GM18519 (cell line): ENCODE measurements at regions not wholly inside any gene's neighbourhood (a gene's known extent, or its start where the extent isn't known, plus 50 kb on each side); places are given as distances from the start of the nearest gene placed in this dataset.

Experiments
- ATAC-seq: cut with Tn5 transposase; IDR thresholded peaks from one replicate; pipeline ENCODE4 v1.9.1; 2021; ENCODE audit warnings: mild to moderate bottlenecking, moderate library complexity; ENCODE audit not compliant: unreplicated experiment, low FRiP score

DNA sequence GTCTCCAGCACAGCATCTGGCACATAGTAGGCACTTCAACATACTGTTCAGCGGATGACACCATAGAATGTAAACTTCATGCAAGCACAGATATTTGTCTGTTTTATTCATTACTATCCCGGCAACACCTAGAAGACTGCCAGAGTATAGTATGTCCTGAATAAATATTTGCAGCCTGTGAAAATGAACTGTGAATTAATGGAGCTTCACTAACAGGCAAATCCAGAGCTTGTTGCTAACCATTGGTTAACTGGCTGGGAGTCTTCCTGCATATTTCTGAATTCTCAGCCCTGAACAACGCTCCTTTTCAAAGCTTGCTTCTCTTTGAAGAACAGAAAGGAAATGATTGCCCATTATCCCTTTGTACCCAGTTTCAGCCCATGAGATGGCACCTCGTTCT, 243.3 kb upstream of the CRY1 start:
- no peak for ATAC-seq

GRCh38 chr12:107337346-107338095, 244.2 kb upstream of the CRY1 start:
- no peak for ATAC-seq

DNA sequence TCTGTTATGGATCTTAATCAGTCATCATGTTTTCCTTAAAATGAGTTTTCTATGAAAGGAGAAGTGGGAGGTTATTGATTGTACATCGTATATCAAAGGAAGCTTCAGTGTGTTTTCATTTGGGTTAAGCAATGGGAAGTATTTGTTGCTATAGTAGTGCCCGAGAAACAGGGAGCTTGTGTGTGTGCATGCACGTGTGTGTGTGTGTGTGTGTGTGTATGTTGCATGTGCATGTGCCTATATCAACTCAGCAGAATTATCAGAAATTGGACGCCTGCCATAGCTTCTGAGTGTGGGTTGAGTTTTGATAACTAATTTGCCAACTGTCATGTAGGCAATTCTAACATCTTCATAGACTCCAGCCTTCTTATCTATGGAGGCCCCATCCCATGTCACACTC, 246.1 kb upstream of the CRY1 start:
- ATAC-seq = no peak

- no peak for ATAC-seq
Observed at GRCh38 chr12:107339932-107340331, 246.6 kb upstream of the CRY1 start.

DNA sequence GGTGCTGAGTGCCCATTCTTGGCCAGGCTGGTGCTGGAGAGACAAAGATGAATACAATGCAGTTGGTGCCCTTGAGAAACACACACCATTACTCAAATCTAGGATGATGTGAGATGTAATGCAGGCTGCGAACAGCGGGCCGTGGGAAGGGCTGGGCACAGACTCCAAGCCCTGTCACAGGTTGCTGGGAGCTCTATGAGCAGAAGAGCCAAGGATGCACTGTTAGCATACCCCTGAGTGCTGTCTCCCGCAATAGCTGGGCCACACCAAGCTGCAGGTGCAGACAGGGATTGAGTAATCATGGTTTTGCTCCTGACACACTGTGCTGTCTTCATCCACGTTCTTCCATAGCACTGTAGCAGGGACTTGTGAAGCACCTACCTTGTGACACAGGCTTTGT, 247.5 kb upstream of the CRY1 start:
- no peak for ATAC-seq

- ATAC-seq = no peak
Observed at GRCh38 chr12:107344035-107344808, 250.9 kb upstream of the CRY1 start.

GRCh38 chr12:107347261-107347660, 253.9 kb upstream of the CRY1 start:
- ATAC-seq = no peak

DNA sequence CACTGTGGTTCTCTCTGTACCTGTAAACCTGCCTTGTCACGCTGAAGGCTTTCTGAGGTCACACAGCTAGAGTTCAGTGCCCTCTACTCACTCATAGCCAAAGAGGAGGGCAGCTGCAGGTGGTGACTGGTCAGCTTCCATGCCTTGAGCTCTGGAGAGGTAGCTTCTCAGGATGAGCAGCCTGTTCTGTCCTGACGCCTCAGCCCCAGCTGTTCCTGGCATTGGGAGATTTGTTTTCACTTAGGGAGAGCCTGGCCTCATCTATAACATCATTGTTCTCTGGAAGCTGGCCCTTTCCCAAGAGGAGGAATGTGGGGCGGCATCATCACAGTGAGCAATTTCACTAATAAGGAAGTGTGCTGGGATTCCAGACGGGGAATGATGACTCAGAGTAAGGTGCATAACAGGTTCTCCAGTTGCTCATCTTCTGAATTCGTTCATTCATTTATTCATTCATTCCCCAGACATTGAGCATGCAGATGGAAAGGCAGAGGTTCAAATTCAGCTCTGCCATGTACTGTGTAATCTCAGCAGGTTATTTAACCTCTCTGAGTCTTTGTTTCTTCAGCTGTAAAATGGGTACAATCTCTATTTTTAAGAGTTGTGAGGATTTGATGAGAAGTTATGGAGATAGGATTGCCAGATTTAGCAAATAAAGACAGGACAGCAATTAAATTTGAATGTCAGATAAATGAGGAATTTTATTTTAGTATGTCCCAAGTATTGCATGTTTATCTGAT, 255.8 kb upstream of the CRY1 start:
- no peak for ATAC-seq

DNA sequence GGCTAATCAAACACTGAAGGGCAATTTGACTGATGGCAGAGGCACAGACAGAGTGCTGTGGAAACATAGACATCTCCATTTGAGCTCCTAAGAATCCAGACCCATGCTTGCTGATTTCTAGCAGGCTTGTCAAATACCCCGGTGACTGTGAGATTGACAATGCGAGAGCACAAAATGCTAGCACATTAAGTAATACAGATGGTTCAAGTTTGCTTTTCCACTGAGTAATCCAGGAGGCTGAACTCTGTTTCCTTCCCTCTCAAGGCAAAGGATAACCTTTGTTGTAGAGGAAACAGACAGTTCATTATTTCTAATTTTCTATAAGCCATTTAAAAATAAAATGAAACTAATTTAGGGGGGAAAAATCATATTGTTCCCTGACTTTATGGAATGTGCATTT, 256.5 kb upstream of the CRY1 start:
- no peak for ATAC-seq

GRCh38 chr12:107351109-107351508, 257.8 kb upstream of the CRY1 start:
- ATAC-seq = no peak

DNA sequence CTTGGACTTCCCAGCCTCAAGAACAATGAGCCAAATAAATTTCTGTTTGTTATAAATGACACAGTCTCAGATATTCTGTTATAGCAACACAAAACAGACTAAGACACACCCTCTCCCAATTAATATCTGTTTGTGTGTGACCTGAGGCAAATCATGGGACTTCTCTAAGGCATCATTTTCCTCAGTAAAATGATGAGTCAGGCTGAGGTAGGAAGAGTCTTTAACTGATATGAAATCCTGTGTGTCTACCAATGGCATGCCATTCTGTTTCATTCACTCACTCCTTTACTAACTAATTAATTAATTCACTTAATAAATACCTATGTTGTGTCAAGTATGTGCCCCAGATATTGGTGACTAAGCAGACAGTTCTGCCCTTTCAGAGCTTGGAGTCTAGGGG, 258.4 kb upstream of the CRY1 start:
- no peak for ATAC-seq

- ATAC-seq = no peak
Observed at GRCh38 chr12:107352347-107353081, 259.2 kb upstream of the CRY1 start.

DNA sequence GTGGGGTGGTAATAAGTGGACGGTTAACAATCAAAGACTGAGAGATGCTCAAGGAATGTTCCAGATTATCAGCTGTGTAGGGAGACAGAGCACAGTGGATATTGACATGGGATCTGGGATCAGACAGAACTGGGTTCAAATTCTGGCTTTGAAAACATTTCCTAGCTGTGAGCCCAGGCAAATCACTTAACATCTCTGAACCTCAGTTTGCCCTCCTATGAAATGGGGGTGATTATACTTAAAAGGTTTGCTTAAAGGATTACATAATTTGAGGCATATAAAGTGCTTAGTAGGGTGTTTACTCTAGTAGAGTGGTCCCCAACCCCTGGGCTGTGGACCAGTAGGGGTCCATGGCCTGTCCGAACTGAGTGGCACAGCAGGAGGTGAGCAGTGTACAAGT, 260.0 kb upstream of the CRY1 start:
- no peak for ATAC-seq

GRCh38 chr12:107355004-107355565, 261.7 kb upstream of the CRY1 start:
- ATAC-seq = no peak

GRCh38 chr12:107355612-107356011, 262.3 kb upstream of the CRY1 start:
- ATAC-seq = no peak

DNA sequence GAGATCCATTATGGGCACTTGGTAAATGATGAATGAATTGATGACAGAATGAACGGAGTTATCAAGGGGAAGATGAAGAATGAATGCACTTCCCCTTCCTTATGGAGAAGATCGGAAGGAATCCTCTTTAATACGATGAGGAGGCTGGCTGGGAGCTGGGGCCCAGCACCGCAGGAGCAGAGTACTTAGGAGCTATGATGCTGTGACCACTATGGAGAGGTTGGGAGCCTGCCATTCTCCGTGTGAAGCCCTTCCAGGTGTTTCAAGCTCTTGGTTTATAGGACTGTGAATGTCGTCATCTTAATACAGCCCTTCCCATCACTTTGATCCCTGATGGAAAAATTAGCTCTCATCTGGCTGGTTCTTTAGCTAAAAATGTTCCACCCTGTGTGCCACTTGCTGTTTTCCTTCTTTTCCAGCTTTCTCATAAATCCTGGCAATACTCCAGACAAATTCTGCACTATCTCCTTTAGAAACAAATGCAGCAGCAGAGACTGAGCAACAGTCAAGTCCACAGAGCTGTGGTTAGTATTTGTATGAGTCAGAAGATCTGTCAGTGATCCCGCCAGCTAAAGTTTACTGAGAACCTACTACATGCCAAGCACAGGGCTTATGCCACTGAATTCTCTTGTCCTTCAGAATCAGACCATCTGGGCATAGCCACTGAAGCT, 263.1 kb upstream of the CRY1 start:
- ATAC-seq = no peak

GRCh38 chr12:107356937-107357295, 263.6 kb upstream of the CRY1 start:
- ATAC-seq = no peak

DNA sequence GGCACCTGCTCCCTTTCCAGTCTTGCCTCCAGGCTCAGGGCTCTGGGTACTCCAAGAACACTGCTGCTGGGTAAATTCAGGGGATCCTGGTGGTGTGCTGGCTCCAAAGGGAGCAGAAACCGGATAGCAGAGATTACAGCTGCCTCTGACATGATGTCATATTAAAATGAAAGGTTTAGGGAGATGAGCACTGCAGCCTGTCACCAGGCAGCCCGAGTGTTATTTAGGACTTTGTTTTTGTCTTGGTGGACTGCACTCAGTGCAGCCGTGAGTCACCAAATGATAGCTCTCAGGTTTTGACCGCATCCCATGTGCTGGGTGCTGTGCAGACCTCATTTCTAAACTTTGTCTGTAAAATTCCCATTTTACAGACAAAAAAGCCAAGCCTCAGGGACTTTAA, 266.0 kb upstream of the CRY1 start:
- no peak for ATAC-seq

GRCh38 chr12:107360033-107360432, 266.7 kb upstream of the CRY1 start:
- no peak for ATAC-seq

DNA sequence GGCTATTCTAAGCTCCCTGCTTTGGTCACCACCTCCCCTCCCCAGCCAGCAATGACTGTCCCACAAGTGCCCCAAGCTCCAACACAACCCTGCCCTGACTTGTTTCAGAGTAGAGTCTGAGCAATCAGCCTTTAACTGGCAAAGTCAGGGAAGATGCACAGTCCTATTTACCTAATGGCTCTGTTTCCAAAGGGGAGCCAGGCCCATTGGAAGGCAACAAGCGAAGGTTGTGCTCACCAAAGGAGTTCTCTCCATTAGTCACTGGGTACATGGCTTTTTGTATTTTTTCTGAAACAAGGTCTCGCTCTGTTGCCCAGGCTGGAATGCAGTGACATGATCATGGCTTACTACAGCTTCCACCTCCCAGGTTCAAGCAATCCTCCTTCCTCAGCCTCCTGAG, 267.1 kb upstream of the CRY1 start:
- ATAC-seq = no peak
